ENCODE measurements at regions not wholly inside any gene's neighbourhood (a gene's known extent, or its start where the extent isn't known, plus 50 kb on each side); places are given as distances from the start of the nearest gene placed in this dataset.
A peak's percentile ranks its signal among the peaks of the same experiment; 100 is the strongest.
"Not testable (repeated sequence)": the region's sequence is repeated elsewhere in the genome, so short reads cannot be mapped to it uniquely, and the experiment has no call there.

- peak; percentile 10 for DNase-seq
Measured at GRCh38 chr5:145449794-145450193, 385.3 kb downstream of the PRELID2 start.

- DNase-seq: not testable (repeated sequence)
Measured at GRCh38 chr5:145446875-145447274, 388.3 kb downstream of the PRELID2 start.

GRCh38 chr5:145446412-145446811 is 388.7 kb downstream of the PRELID2 start:
- no peak for DNase-seq

- no peak for DNase-seq
Measured at GRCh38 chr5:145445027-145445426, 390.1 kb downstream of the PRELID2 start.

- DNase-seq: no peak
Measured at GRCh38 chr5:145443964-145444363, 391.2 kb downstream of the PRELID2 start.

- no peak for DNase-seq
Measured at GRCh38 chr5:145443366-145443765, 391.8 kb downstream of the PRELID2 start.

- not testable (repeated sequence) for DNase-seq
Measured at GRCh38 chr5:145442661-145443060, 392.5 kb downstream of the PRELID2 start.

GRCh38 chr5:145441228-145441627 is 393.9 kb downstream of the PRELID2 start:
- no peak for DNase-seq

GRCh38 chr5:145437627-145438026 is 397.5 kb downstream of the PRELID2 start:
- DNase-seq: no peak

GRCh38 chr5:145433077-145433476 is 402.1 kb downstream of the PRELID2 start:
- DNase-seq: no peak

- no peak for DNase-seq
Measured at GRCh38 chr5:145429170-145429569, 406.0 kb downstream of the PRELID2 start.

- no peak for DNase-seq
Measured at GRCh38 chr5:145408048-145408341, 427.1 kb downstream of the PRELID2 start.

- DNase-seq: no peak
Measured at GRCh38 chr5:145407300-145408047, 427.7 kb downstream of the PRELID2 start.

- DNase-seq: no peak
Measured at GRCh38 chr5:145403992-145404391, 431.1 kb downstream of the PRELID2 start.

GRCh38 chr5:145396888-145397287 is 438.3 kb downstream of the PRELID2 start:
- no peak for DNase-seq

GRCh38 chr5:145395151-145395550 is 440.0 kb downstream of the PRELID2 start:
- not testable (repeated sequence) for DNase-seq

- no peak for DNase-seq
Measured at GRCh38 chr5:145393426-145393825, 441.7 kb downstream of the PRELID2 start.

GRCh38 chr5:145389047-145389446 is 446.1 kb downstream of the PRELID2 start:
- no peak for DNase-seq

- no peak for DNase-seq
Measured at GRCh38 chr5:145385276-145385675, 449.9 kb downstream of the PRELID2 start.

- DNase-seq: no peak
Measured at GRCh38 chr5:145378226-145378625, 456.9 kb downstream of the PRELID2 start.

- DNase-seq: no peak
Measured at GRCh38 chr5:145375521-145375920, 459.6 kb downstream of the PRELID2 start.

GRCh38 chr5:145365464-145365863 is 469.7 kb downstream of the PRELID2 start:
- no peak for DNase-seq

- DNase-seq: no peak
Measured at GRCh38 chr5:145362266-145362665, 472.9 kb downstream of the PRELID2 start.

- no peak for DNase-seq
Measured at GRCh38 chr5:145360936-145361335, 474.2 kb downstream of the PRELID2 start.

- DNase-seq: no peak
Measured at GRCh38 chr5:145350513-145350912, 484.6 kb downstream of the PRELID2 start.

All from occipital lobe (tissue), 1 donor.